ENCODE measurements at regions not wholly inside any gene's neighbourhood (a gene's known extent, or its start where the extent isn't known, plus 50 kb on each side); places are given as distances from the start of the nearest gene placed in this dataset.

GRCh38 chr4:26074712-26075430 is 160.9 kb downstream of the SMIM20 start:
- TF ChIP-seq CTCF (IDR thresholded peaks at IDR 0.05; ENCODE audit: low read length) = no peak
- TF ChIP-seq EZH2 (IDR thresholded peaks at IDR 0.05; ENCODE audit: borderline replicate concordance, low read length) = no peak

All from OCI-LY1 (cell line).